Spleen (tissue), 11 donors: ENCODE measurements at regions not wholly inside any gene's neighbourhood (a gene's known extent, or its start where the extent isn't known, plus 50 kb on each side); places are given as distances from the start of the nearest gene placed in this dataset.

Source experiments
- DNase-seq: peaks from one replicate; pipeline ENCODE4 v3.0.0-alpha.2; 2020
- H3K27ac ChIP-seq, 8 donors: fragments of 200-600 bp; sonication (generic) in 7 of 8; 1 replicate in 4 of 8; 2 replicates in 4 of 8; pipeline versions ENCODE4 v1.5.0 to v1.8.0; 2016 to 2021; ENCODE audit warnings: inconsistent platforms in 4 of 8, mild to moderate bottlenecking in 4 of 8, moderate library complexity in 1 of 8
- H3K27me3 ChIP-seq, 7 donors: fragments of 200-600 bp; sonication (generic) in 6 of 7; replicated peaks in 1 of 7; 1 replicate in 4 of 7; 2 replicates in 3 of 7; pipeline versions ENCODE4 v1.5.0 to v1.8.0; 2016 to 2021; ENCODE audit warnings: inconsistent platforms in 3 of 7, mild to moderate bottlenecking in 1 of 7
- H3K36me3 ChIP-seq, 6 donors: fragments of 200-600 bp; sonication (generic) in 5 of 6; 1 replicate in 4 of 6; 2 replicates in 2 of 6; pipeline versions ENCODE4 v1.5.0 to v1.8.0; 2016 to 2021; ENCODE audit warnings: inconsistent platforms in 2 of 6
- H3K4me1 ChIP-seq, 6 donors: fragments of 200-600 bp; sonication (generic) in 5 of 6; 1 replicate in 3 of 6; 2 replicates in 3 of 6; pipeline versions ENCODE4 v1.5.0 to v1.8.0; 2016 to 2021; ENCODE audit warnings: inconsistent platforms in 3 of 6
- H3K4me3 ChIP-seq, 8 donors: fragments of 200-600 bp; sonication (generic) in 7 of 8; 1 replicate in 4 of 8; 2 replicates in 4 of 8; pipeline versions ENCODE4 v1.5.0 to v1.8.0; 2016 to 2021; ENCODE audit warnings: inconsistent platforms in 4 of 8, mild to moderate bottlenecking in 4 of 8, moderate library complexity in 2 of 8
- H3K9me3 ChIP-seq, 8 donors: fragments of 200-600 bp; sonication (generic) in 7 of 8; 1 replicate in 4 of 8; 2 replicates in 4 of 8; pipeline versions ENCODE4 v1.5.0 to v1.8.0; 2016 to 2021; ENCODE audit warnings: inconsistent platforms in 4 of 8
- POLR2A ChIP-seq, 3 donors: fragments of 450-650 bp; IDR thresholded peaks; one replicate each; pipeline ENCODE4 v1.5.1; 2017; ENCODE audit warnings: antibody characterized with exemption in 3 of 3, mild to moderate bottlenecking in 1 of 3
- POLR2AphosphoS5 ChIP-seq, 3 donors: sonication (generic); formaldehyde crosslinking; IDR thresholded peaks; one replicate each; pipeline ENCODE4 v1.5.1; 2017; ENCODE audit warnings: antibody characterized with exemption in 3 of 3
- WGBS, 5 donors: extraction: QIAGEN DNeasy Blood & Tissue Kit in 3 of 5; methylation state at CpG; one replicate each; pipeline versions ENCODE4 v1.1.5 to v1.1.7; 2013 to 2018; 5-methylcytosine and 5-hydroxymethylcytosine counted together
- intact Hi-C: fragments of 100-400 bp; cut with DNase I; formaldehyde crosslinking; loops from one replicate; pipeline ENCODE4 v1.15.0; 2023; ENCODE audit warnings: low total_unique reads
- TF ChIP-seq, protein P1 (sequence below), 11 experiments: fragments of 200-600 bp in 7 of 11; fragments of 450-650 bp in 4 of 11; sonication (generic) in 4 of 11; IDR thresholded peaks in 8 of 11; conservative IDR thresholded peaks in 3 of 11; 1 replicate in 7 of 11; 2 replicates in 4 of 11; pipeline versions ENCODE4 v1.4.0 to v1.8.0; 2016 to 2021; ENCODE audit warnings: antibody characterized with exemption in 11 of 11, inconsistent platforms in 4 of 11, mild to moderate bottlenecking in 1 of 11
- donor health status: healthy with polysubstance abuse.
- donor health status: DM: no; HTN: no; CAD: no; lungs with moderate emphysema.
- donor health status: DM: no; HTN: no; CAD: no.
- donor health status: Bipolar disorder and iron deficiency.
- donor health status: healthy.
- donor health status: DM: no; HTN: no; CAD: no.
- donor health status: DM: yes; HTN: yes; CAD: no.

DNA sequence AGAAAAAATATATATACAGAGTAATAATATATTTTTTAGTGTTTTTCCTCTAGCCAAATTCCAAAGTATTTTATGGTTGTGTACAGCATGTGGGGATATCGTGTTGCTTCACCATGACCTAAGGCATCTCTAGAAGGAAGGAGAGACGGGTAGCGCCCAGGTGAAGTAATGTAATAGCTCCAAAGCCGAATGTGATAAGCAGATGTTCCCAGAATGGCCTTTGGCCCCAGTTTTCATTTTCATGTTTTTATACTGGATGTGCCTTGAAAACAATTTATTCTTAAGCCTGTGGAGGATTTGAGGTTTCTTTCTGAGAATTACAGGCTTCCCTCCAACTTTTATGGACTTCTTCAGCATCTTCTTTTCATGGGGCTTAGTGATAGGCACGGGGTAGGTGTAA is 587.9 kb upstream of the KIRREL3 start:
- DNase-seq, result no peak
- no peaks in the 10 kb centered on the region for H3K27me3 ChIP-seq
- TF ChIP-seq POLR2AphosphoS5 (IDR thresholded peaks at IDR 0.05), result no peak
- TF ChIP-seq POLR2A (IDR thresholded peaks at IDR 0.05), result no peak
- TF ChIP-seq, protein P1, sequence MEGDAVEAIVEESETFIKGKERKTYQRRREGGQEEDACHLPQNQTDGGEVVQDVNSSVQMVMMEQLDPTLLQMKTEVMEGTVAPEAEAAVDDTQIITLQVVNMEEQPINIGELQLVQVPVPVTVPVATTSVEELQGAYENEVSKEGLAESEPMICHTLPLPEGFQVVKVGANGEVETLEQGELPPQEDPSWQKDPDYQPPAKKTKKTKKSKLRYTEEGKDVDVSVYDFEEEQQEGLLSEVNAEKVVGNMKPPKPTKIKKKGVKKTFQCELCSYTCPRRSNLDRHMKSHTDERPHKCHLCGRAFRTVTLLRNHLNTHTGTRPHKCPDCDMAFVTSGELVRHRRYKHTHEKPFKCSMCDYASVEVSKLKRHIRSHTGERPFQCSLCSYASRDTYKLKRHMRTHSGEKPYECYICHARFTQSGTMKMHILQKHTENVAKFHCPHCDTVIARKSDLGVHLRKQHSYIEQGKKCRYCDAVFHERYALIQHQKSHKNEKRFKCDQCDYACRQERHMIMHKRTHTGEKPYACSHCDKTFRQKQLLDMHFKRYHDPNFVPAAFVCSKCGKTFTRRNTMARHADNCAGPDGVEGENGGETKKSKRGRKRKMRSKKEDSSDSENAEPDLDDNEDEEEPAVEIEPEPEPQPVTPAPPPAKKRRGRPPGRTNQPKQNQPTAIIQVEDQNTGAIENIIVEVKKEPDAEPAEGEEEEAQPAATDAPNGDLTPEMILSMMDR (IDR thresholded peaks at IDR 0.05 in 8 of 11, conservative IDR thresholded peaks at IDR 0.05 in 3 of 11), result no peak
- H3K36me3 ChIP-seq, result no peaks in the 10 kb centered on the region
- WGBS, 5 donors, result 84 to 97% (median 90%) methylated on average over 5 of the region's 5 CpGs
- H3K9me3 ChIP-seq, result no peaks in the 10 kb centered on the region
- H3K4me3 ChIP-seq, result no peak overlapping the region
- intact Hi-C loops, result no loop called here
- H3K4me1 ChIP-seq, result no peaks in the 10 kb centered on the region
- H3K27ac ChIP-seq, result no peak overlapping the region

DNA sequence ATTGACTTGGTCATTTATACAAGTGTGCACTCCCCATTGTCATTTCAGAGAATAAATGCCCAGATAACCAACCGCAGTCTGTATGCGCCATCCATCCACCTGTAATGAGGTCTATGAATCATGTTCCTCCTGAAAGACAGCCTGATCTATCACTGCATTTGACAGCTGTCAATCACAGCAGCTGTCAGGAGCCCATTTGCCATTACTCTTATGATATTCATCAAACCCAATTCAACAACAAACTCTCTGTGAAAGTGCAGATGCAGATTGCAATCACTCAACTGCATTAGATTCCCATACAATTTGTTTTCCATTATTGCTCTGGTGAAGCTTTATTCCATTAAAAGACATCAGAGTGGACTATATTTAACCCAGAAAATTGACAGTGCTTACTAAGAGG is 586.9 kb upstream of the KIRREL3 start:
- Histone ChIP-seq H3K4me1 (no peaks in the 10 kb centered on the region), H3K36me3 (no peaks in the 10 kb centered on the region), H3K9me3 (no peaks in the 10 kb centered on the region), H3K27ac (no peak overlapping the region), H3K27me3 (no peaks in the 10 kb centered on the region), H3K4me3 (no peak overlapping the region)
- DNase-seq, result no peak
- no peak for TF ChIP-seq POLR2AphosphoS5 (IDR thresholded peaks at IDR 0.05)
- TF ChIP-seq POLR2A (IDR thresholded peaks at IDR 0.05), result no peak
- TF ChIP-seq, protein P1 (IDR thresholded peaks at IDR 0.05 in 8 of 11, conservative IDR thresholded peaks at IDR 0.05 in 3 of 11), result no peak
- intact Hi-C loops, result no loop called here
- WGBS, 5 donors, result 91 to 99% (median 93%) methylated on average over 2 of the region's 2 CpGs

DNA sequence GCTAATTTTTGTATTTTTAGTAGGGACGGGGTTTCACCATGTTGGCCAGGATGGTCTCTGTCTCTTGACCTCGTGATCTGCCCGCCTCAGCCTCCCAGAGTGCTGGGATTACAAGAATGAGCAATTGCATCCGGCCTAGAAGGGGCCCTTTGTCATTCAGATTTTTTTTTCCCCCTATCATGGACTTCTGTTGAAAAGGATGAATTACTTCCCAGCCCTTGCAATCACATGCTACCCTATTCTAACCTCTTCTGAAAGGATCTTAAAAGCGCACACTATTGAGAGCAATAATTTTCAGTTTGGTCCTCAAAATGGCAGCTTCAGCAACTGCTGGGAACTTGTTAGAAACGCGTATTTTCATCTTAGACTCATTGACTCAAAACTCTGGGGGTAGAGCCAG is 575.6 kb upstream of the KIRREL3 start:
- peaks cover 0 to 11% (median 0%) of the 10 kb centered on the region in 8 donors for H3K9me3 ChIP-seq
- DNase-seq, result no peak
- H3K27ac ChIP-seq, result no peak overlapping the region
- intact Hi-C loops, result no loop called here
- TF ChIP-seq, protein P1 (IDR thresholded peaks at IDR 0.05 in 8 of 11, conservative IDR thresholded peaks at IDR 0.05 in 3 of 11), result no peak
- no peak for TF ChIP-seq POLR2AphosphoS5 (IDR thresholded peaks at IDR 0.05)
- TF ChIP-seq POLR2A (IDR thresholded peaks at IDR 0.05), result no peak
- no peaks in the 10 kb centered on the region for H3K27me3 ChIP-seq
- no peak overlapping the region for H3K4me3 ChIP-seq
- WGBS, 5 donors, result 77 to 88% (median 82%) methylated on average over 7 of the region's 7 CpGs
- no peaks in the 10 kb centered on the region for H3K4me1 ChIP-seq
- no peaks in the 10 kb centered on the region for H3K36me3 ChIP-seq

DNA sequence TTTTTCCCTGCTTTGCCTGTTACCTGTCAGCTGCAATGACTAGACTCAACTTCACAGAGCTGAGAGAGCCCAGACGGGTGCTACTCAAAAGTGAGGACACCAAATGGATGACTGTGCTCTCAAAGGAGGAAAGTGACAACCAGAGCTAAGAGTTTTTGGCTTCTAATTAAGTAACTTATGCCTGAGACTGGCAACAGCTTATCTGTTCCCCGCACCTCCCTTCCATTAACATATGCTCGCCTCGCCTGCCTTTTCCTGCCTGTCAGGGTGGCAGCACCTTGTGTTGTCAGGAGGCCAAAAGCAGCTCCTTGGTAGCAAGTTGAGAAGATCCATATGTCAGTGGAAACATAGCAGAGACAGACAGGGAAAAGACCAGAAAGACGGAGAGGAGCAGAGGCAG is 573.9 kb upstream of the KIRREL3 start:
- no peak for TF ChIP-seq POLR2A (IDR thresholded peaks at IDR 0.05)
- H3K4me1 ChIP-seq, result no peaks in the 10 kb centered on the region
- intact Hi-C loops, result no loop called here
- H3K27ac ChIP-seq, result no peak overlapping the region
- no peaks in the 10 kb centered on the region for H3K36me3 ChIP-seq
- H3K9me3 ChIP-seq, result peaks cover 0 to 15% (median 0%) of the 10 kb centered on the region in 8 donors
- no peaks in the 10 kb centered on the region for H3K27me3 ChIP-seq
- no peak for DNase-seq
- 75 to 89% (median 85%) methylated on average over 5 of the region's 5 CpGs for WGBS, 5 donors
- H3K4me3 ChIP-seq, result no peak overlapping the region

DNA sequence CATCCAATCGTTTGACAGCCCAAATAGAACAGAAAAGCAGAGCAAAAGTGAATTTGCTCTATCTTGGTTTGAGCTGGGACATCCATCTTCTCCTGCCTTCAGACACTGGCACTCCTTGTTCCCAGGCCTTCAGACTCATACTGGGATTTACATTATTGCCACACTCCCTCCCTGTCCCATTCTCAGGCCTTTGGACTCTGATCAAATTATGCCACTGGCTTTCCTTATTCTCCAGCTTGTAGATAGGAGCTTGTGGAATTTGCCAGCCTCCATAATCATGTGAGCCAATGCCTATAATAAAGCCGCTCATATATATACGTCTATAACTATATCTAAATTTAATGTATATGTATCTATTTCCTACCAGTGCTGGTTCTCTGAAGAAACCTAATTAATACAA is 568.3 kb upstream of the KIRREL3 start:
- WGBS, 5 donors, result 69 to 89% (median 75%) methylated on average over 3 of the region's 3 CpGs
- TF ChIP-seq POLR2A (IDR thresholded peaks at IDR 0.05) (no peak), POLR2AphosphoS5 (IDR thresholded peaks at IDR 0.05) (no peak)
- TF ChIP-seq, protein P1 (IDR thresholded peaks at IDR 0.05 in 8 of 11, conservative IDR thresholded peaks at IDR 0.05 in 3 of 11), result no peak
- H3K9me3 ChIP-seq, result peaks cover 0 to 15% (median 0%) of the 10 kb centered on the region in 8 donors
- DNase-seq, result no peak
- no peak overlapping the region for H3K4me3 ChIP-seq
- intact Hi-C loops, result no loop called here
- no peaks in the 10 kb centered on the region for H3K4me1 ChIP-seq
- H3K36me3 ChIP-seq, result no peaks in the 10 kb centered on the region
- no peak overlapping the region for H3K27ac ChIP-seq
- H3K27me3 ChIP-seq, result no peaks in the 10 kb centered on the region
